Chondrocyte (in vitro differentiated cells): ENCODE measurements at regions not wholly inside any gene's neighbourhood (a gene's known extent, or its start where the extent isn't known, plus 50 kb on each side); places are given as distances from the start of the nearest gene placed in this dataset.

ENCODE experiments used
- DNase-seq: peaks from one replicate; pipeline ENCODE4 v3.0.0; 2021; ENCODE audit warnings: mixed read lengths, low spot score
- H3K27ac Mint-ChIP-seq: one replicate; pipeline ENCODE4 v1.8.0; 2021; ENCODE audit warnings: mild to moderate bottlenecking, moderate library complexity, mixed read lengths; ENCODE audit not compliant: unreplicated experiment
- H3K27me3 Mint-ChIP-seq: 2 replicates; pipeline ENCODE4 v1.8.0; 2021; ENCODE audit warnings: low read depth, mixed read lengths
- H3K36me3 Mint-ChIP-seq: 2 replicates; pipeline ENCODE4 v1.8.0; 2021; ENCODE audit warnings: low read depth, mixed read lengths
- H3K4me1 Mint-ChIP-seq: 2 replicates; pipeline ENCODE4 v1.8.0; 2021; ENCODE audit warnings: low read depth, mild to moderate bottlenecking, mixed read lengths
- H3K4me3 Mint-ChIP-seq: one replicate; pipeline ENCODE4 v1.8.0; 2021; ENCODE audit warnings: mild to moderate bottlenecking, moderate library complexity, mixed read lengths; ENCODE audit not compliant: unreplicated experiment
- H3K9me3 Mint-ChIP-seq: 2 replicates; pipeline ENCODE4 v1.8.0; 2021; ENCODE audit warnings: low read depth, mixed read lengths
- TF ChIP-seq, protein P1 (sequence below): fragments of 200-600 bp; sonication (generic); IDR thresholded peaks from 2 replicates; pipeline ENCODE4 v1.5.0; 2021; ENCODE audit warnings: antibody characterized with exemption, mild to moderate bottlenecking, moderate library complexity

DNA sequence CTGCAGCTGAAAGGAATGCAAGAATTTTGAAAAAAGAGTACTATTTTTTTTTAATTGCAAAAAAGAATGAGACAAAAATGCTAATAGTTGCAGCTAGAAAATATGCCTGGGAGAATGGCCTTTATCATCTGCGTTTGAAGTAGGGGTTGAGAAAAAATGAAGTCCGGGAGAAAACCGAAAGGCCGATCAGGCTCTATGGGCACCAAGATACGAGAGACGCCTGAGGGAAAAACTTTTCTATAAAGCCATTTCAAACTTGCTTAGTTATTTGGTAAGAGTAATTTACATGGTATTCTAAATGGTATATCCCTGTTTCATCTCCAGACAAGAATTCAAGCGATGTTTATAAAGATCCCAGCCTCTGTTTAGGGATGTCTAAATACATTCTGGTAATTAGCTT, 99.3 kb upstream of the EFNA5 start:
- TF ChIP-seq, protein P1, sequence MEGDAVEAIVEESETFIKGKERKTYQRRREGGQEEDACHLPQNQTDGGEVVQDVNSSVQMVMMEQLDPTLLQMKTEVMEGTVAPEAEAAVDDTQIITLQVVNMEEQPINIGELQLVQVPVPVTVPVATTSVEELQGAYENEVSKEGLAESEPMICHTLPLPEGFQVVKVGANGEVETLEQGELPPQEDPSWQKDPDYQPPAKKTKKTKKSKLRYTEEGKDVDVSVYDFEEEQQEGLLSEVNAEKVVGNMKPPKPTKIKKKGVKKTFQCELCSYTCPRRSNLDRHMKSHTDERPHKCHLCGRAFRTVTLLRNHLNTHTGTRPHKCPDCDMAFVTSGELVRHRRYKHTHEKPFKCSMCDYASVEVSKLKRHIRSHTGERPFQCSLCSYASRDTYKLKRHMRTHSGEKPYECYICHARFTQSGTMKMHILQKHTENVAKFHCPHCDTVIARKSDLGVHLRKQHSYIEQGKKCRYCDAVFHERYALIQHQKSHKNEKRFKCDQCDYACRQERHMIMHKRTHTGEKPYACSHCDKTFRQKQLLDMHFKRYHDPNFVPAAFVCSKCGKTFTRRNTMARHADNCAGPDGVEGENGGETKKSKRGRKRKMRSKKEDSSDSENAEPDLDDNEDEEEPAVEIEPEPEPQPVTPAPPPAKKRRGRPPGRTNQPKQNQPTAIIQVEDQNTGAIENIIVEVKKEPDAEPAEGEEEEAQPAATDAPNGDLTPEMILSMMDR: no peak
- DNase-seq: no peak
- Mint-ChIP-seq H3K9me3 (no peaks in the 10 kb centered on the region), H3K27ac (no peak overlapping the region), H3K27me3 (no peaks in the 10 kb centered on the region), H3K4me3 (no peak overlapping the region), H3K36me3 (no peaks in the 10 kb centered on the region), H3K4me1 (peaks cover 4% of the 10 kb centered on the region)

DNA sequence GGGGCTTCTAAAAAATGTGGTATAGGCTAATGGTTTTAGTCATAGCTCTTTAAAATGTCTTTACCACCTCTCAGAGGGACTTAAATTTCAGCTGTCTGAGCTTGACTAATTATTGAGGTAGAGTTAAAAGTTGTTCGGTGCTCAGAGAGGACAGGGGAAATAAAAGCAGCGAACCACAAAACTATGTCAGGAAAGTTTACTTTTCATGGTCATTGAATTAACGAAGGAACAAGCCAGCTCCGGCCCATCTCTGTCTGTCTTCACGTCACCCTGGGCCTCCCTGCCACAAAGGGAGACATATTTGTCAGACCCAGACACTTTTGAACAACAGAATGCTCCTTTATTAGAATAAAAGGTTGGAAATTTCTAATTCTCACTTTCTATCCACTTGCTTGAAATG, 98.8 kb upstream of the EFNA5 start:
- Mint-ChIP-seq H3K36me3 (no peaks in the 10 kb centered on the region), H3K4me1 (peaks cover 9% of the 10 kb centered on the region), H3K27me3 (no peaks in the 10 kb centered on the region), H3K9me3 (no peaks in the 10 kb centered on the region), H3K4me3 (no peak overlapping the region), H3K27ac (no peak overlapping the region)
- DNase-seq: no peak
- TF ChIP-seq, protein P1: no peak

DNA sequence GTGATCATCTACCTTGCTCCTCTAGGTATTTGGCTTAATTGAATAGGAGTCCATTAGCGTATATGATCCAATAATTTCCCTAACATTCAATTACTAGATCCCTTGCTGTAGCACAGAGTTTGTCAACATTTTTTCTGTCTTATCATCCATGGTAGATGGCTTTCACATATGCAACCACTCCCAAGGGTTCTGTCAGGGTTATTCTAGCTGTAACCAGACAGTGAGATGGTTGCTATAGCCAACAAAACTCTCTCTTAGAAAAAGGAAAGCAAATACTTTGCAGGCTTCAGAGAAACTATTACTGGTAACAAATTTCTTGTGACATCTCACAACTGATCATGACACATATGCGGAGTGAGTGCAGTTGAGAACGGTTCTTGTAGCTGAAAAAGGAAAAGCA, 96.2 kb upstream of the EFNA5 start:
- TF ChIP-seq, protein P1: no peak
- H3K9me3 Mint-ChIP-seq: no peaks in the 10 kb centered on the region
- H3K27me3 Mint-ChIP-seq: no peaks in the 10 kb centered on the region

DNA sequence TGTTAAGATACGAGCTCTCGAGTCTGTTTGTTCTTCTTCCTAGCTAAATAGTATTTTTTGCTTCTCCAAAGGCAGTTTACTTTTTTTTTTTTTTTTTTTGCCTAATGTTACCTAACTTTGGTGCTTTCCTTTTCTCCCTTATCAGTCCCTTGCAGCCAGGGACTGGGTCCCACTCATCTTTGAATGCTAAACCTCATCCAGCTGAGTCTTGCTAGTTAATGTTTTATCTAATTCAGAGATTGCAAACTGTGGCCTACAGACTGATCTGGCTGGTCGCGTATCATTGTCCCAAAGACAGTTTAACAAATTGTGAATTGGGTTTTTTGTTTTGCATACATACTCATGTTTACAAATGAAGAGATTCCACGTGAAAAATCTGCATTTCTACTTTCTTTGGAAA, 95.7 kb upstream of the EFNA5 start:
- Mint-ChIP-seq H3K9me3 (no peaks in the 10 kb centered on the region), H3K4me3 (no peak overlapping the region), H3K27me3 (no peaks in the 10 kb centered on the region), H3K4me1 (peaks cover 22% of the 10 kb centered on the region), H3K36me3 (no peaks in the 10 kb centered on the region), H3K27ac (no peak overlapping the region)
- no peak for DNase-seq
- TF ChIP-seq, protein P1: no peak

More for the DNA sequence above, 96.2 kb upstream of the EFNA5 start:
- peaks cover 22% of the 10 kb centered on the region for H3K4me1 Mint-ChIP-seq
- no peak for DNase-seq
- H3K36me3 Mint-ChIP-seq: no peaks in the 10 kb centered on the region
- no peak overlapping the region for H3K4me3 Mint-ChIP-seq
- no peak overlapping the region for H3K27ac Mint-ChIP-seq

DNA sequence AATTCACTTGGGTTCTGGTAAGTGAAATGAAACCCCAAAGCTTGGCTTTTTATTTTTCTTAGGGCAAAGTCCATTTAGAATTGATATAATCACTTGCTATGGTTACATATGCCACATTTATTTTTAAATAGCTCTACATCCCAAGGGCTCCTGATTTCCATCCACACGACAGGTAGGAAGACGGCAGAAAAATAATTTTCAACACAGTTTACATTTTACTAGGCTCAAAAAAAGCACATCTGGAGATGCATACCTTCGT, 95.0 kb upstream of the EFNA5 start:
- no peak for DNase-seq
- TF ChIP-seq, protein P1: no peak
- Mint-ChIP-seq H3K36me3 (no peaks in the 10 kb centered on the region), H3K27me3 (no peaks in the 10 kb centered on the region), H3K4me1 (peaks cover 26% of the 10 kb centered on the region), H3K27ac (no peak overlapping the region), H3K9me3 (no peaks in the 10 kb centered on the region), H3K4me3 (no peak overlapping the region)
